ENCODE measurements at regions not wholly inside any gene's neighbourhood (a gene's known extent, or its start where the extent isn't known, plus 50 kb on each side); places are given as distances from the start of the nearest gene placed in this dataset.

GRCh38 chr3:102630531-102630930, 195.7 kb downstream of the ZPLD1 start:
- Histone ChIP-seq H3K9me3 (ENCODE audit: control insufficient read depth, low read depth, low read length) (no peaks in the 10 kb centered on the region), H3K79me2 (ENCODE audit: control insufficient read depth, insufficient read depth, low read length) (no peaks in the 10 kb centered on the region), H3K27me3 (ENCODE audit: control insufficient read depth, extremely low read depth, insufficient read depth, low read length) (no peaks in the 10 kb centered on the region), H3K27ac (ENCODE audit: control insufficient read depth, insufficient read depth, low read length) (no peak overlapping the region), H3K4me1 (ENCODE audit: control insufficient read depth, extremely low read depth, insufficient read depth, low read length) (no peaks in the 10 kb centered on the region), H2AFZ (ENCODE audit: control insufficient read depth, low read length) (no peak overlapping the region), H3K36me3 (ENCODE audit: control insufficient read depth in 2 of 2, extremely low read depth in 1 of 2, insufficient read depth in 2 of 2, low read length in 2 of 2) (no peaks in the 10 kb centered on the region), H4K20me1 (ENCODE audit: control insufficient read depth, extremely low read depth, insufficient read depth, low read length) (no peaks in the 10 kb centered on the region), H3K9me1 (ENCODE audit: control insufficient read depth, extremely low read depth, insufficient read depth, low read length) (no peaks in the 10 kb centered on the region), H3K4me2 (ENCODE audit: control insufficient read depth, extremely low read depth, insufficient read depth, low read depth, low read length) (no peak overlapping the region), H3K9ac (ENCODE audit: control insufficient read depth, extremely low read depth, insufficient read depth, low read length) (no peak overlapping the region), H3K4me3 (ENCODE audit: control insufficient read depth in 2 of 3, extremely low read depth in 1 of 3, insufficient read depth in 2 of 3, low read depth in 1 of 3, low read length in 3 of 3) (no peak overlapping the region)
- dilution Hi-C loops (cut with MboI; ENCODE audit: extremely low pct_ligation_motif_present, low sequenced_read_pairs) = no loop called here
- TF ChIP-seq CTCF (optimal IDR thresholded peaks at IDR 0.05 in 1 of 3, IDR thresholded peaks at IDR 0.05 in 1 of 3, conservative IDR thresholded peaks at IDR 0.05 in 1 of 3; ENCODE audit: extremely low read depth in 1 of 3, insufficient read depth in 2 of 3, low read length in 3 of 3) (no peak), EZH2 (IDR thresholded peaks at IDR 0.05; ENCODE audit: low read length) (no peak)
- no peak for DNase-seq (ENCODE audit: low read depth, low spot score)
- FAIRE-seq = no peak

GRCh38 chr3:102643546-102643945, 208.7 kb downstream of the ZPLD1 start:
- no peak overlapping the region for H3K4me2 ChIP-seq (ENCODE audit: control insufficient read depth, extremely low read depth, insufficient read depth, low read depth, low read length)

More at GRCh38 chr3:102643546-102643945, 208.7 kb downstream of the ZPLD1 start:
- Histone ChIP-seq H3K79me2 (ENCODE audit: control insufficient read depth, insufficient read depth, low read length) (no peaks in the 10 kb centered on the region), H3K4me3 (ENCODE audit: control insufficient read depth in 2 of 3, extremely low read depth in 1 of 3, insufficient read depth in 2 of 3, low read depth in 1 of 3, low read length in 3 of 3) (no peak overlapping the region), H2AFZ (ENCODE audit: control insufficient read depth, low read length) (no peak overlapping the region), H3K9me3 (ENCODE audit: control insufficient read depth, low read depth, low read length) (no peaks in the 10 kb centered on the region), H4K20me1 (ENCODE audit: control insufficient read depth, extremely low read depth, insufficient read depth, low read length) (no peaks in the 10 kb centered on the region), H3K27ac (ENCODE audit: control insufficient read depth, insufficient read depth, low read length) (no peak overlapping the region), H3K9me1 (ENCODE audit: control insufficient read depth, extremely low read depth, insufficient read depth, low read length) (no peaks in the 10 kb centered on the region), H3K36me3 (ENCODE audit: control insufficient read depth in 2 of 2, extremely low read depth in 1 of 2, insufficient read depth in 2 of 2, low read length in 2 of 2) (no peaks in the 10 kb centered on the region), H3K9ac (ENCODE audit: control insufficient read depth, extremely low read depth, insufficient read depth, low read length) (no peak overlapping the region), H3K4me1 (ENCODE audit: control insufficient read depth, extremely low read depth, insufficient read depth, low read length) (no peaks in the 10 kb centered on the region), H3K27me3 (ENCODE audit: control insufficient read depth, extremely low read depth, insufficient read depth, low read length) (no peaks in the 10 kb centered on the region)
- DNase-seq (ENCODE audit: low read depth, low spot score) = no peak
- dilution Hi-C loops (cut with MboI; ENCODE audit: extremely low pct_ligation_motif_present, low sequenced_read_pairs) = no loop called here
- FAIRE-seq = no peak
- no peak for TF ChIP-seq CTCF (optimal IDR thresholded peaks at IDR 0.05 in 1 of 3, IDR thresholded peaks at IDR 0.05 in 1 of 3, conservative IDR thresholded peaks at IDR 0.05 in 1 of 3; ENCODE audit: extremely low read depth in 1 of 3, insufficient read depth in 2 of 3, low read length in 3 of 3)
- no peak for TF ChIP-seq EZH2 (IDR thresholded peaks at IDR 0.05; ENCODE audit: low read length)
